ENCODE measurements at regions not wholly inside any gene's neighbourhood (a gene's known extent, or its start where the extent isn't known, plus 50 kb on each side); places are given as distances from the start of the nearest gene placed in this dataset.

GRCh38 chr16:52921104-52921503, 131.6 kb downstream of the CHD9NB start:
- H3K9ac ChIP-seq (ENCODE audit: low read length) = no peak overlapping the region
- no peaks in the 10 kb centered on the region for H3F3A ChIP-seq (ENCODE audit: insufficient read depth, low read length)
- H3K9me3 ChIP-seq (replicated peaks; ENCODE audit: insufficient read depth, low read length) = no peaks in the 10 kb centered on the region
- no peak overlapping the region for H2AFZ ChIP-seq (ENCODE audit: low read length)
- DNase-seq = no peak
- H3K27ac ChIP-seq (ENCODE audit: low read length) = no peak overlapping the region
- no peaks in the 10 kb centered on the region for H3K79me2 ChIP-seq (ENCODE audit: low read length)
- H3K9me2 ChIP-seq (replicated peaks; ENCODE audit: insufficient read depth, low read length) = no peaks in the 10 kb centered on the region
- no peak overlapping the region for H3K4me2 ChIP-seq (ENCODE audit: low read depth, low read length)
- no peak overlapping the region for H3K4me3 ChIP-seq (ENCODE audit: low read length)
- H4K20me1 ChIP-seq (ENCODE audit: insufficient read depth, low read length) = no peaks in the 10 kb centered on the region
- no peak for TF ChIP-seq CTCF (IDR thresholded peaks at IDR 0.05; ENCODE audit: low read length)
- no peak for TF ChIP-seq EZH2 (optimal IDR thresholded peaks at IDR 0.05; ENCODE audit: low read depth, low read length)
- no peak for TF ChIP-seq EZH2phosphoT487 (IDR thresholded peaks at IDR 0.05; ENCODE audit: low read length)
- no peaks in the 10 kb centered on the region for H3K36me3 ChIP-seq (replicated peaks; ENCODE audit: insufficient read depth, low read length)
- no peaks in the 10 kb centered on the region for H3K4me1 ChIP-seq (ENCODE audit: low read length)
- no peaks in the 10 kb centered on the region for H3K27me3 ChIP-seq (replicated peaks; ENCODE audit: insufficient read depth, low read length)

DNA sequence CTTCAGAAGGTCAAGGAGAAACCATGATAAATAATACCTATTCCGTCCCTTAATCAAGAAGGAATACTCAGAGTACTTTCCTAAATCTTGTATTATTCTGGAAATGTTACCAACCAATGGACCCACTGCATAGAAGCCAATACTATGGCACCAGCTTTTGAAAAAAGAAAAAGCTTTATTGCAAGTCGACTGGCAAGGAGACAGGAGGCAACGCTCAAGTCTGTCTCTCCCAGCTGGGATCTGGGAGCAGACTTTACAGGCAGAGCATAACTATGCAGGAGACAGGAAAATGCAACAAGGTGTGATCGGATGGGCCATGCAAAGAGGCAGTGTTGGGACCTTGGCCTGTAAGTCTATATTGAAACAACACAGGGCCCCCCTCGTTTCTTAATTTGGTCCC, 132.4 kb downstream of the CHD9NB start:
- Histone ChIP-seq H3K79me2 (ENCODE audit: low read length) (no peaks in the 10 kb centered on the region), H3K9me2 (replicated peaks; ENCODE audit: insufficient read depth, low read length) (no peaks in the 10 kb centered on the region), H3K9ac (ENCODE audit: low read length) (no peak overlapping the region), H4K20me1 (ENCODE audit: insufficient read depth, low read length) (no peaks in the 10 kb centered on the region), H3K36me3 (replicated peaks; ENCODE audit: insufficient read depth, low read length) (no peaks in the 10 kb centered on the region), H3K9me3 (replicated peaks; ENCODE audit: insufficient read depth, low read length) (no peaks in the 10 kb centered on the region), H3K27me3 (replicated peaks; ENCODE audit: insufficient read depth, low read length) (no peaks in the 10 kb centered on the region), H3K4me1 (ENCODE audit: low read length) (no peaks in the 10 kb centered on the region), H3K4me3 (ENCODE audit: low read length) (no peak overlapping the region), H2AFZ (ENCODE audit: low read length) (no peak overlapping the region), H3K27ac (ENCODE audit: low read length) (no peak overlapping the region), H3K4me2 (ENCODE audit: low read depth, low read length) (no peak overlapping the region), H3F3A (ENCODE audit: insufficient read depth, low read length) (no peaks in the 10 kb centered on the region)
- no peak for TF ChIP-seq EZH2 (optimal IDR thresholded peaks at IDR 0.05; ENCODE audit: low read depth, low read length)
- no peak for TF ChIP-seq EZH2phosphoT487 (IDR thresholded peaks at IDR 0.05; ENCODE audit: low read length)
- TF ChIP-seq CTCF (IDR thresholded peaks at IDR 0.05; ENCODE audit: low read length) = no peak
- DNase-seq = no peak

GRCh38 chr16:52914428-52914827, 138.3 kb downstream of the CHD9NB start:
- H3K4me1 ChIP-seq (ENCODE audit: low read length) = no peaks in the 10 kb centered on the region
- H3K9me2 ChIP-seq (replicated peaks; ENCODE audit: insufficient read depth, low read length) = no peaks in the 10 kb centered on the region
- H3K9me3 ChIP-seq (replicated peaks; ENCODE audit: insufficient read depth, low read length) = no peaks in the 10 kb centered on the region
- no peaks in the 10 kb centered on the region for H3K36me3 ChIP-seq (replicated peaks; ENCODE audit: insufficient read depth, low read length)
- no peak overlapping the region for H3K4me3 ChIP-seq (ENCODE audit: low read length)
- no peak overlapping the region for H2AFZ ChIP-seq (ENCODE audit: low read length)
- H3F3A ChIP-seq (ENCODE audit: insufficient read depth, low read length) = no peaks in the 10 kb centered on the region
- H3K9ac ChIP-seq (ENCODE audit: low read length) = no peak overlapping the region
- no peak overlapping the region for H3K27ac ChIP-seq (ENCODE audit: low read length)
- H4K20me1 ChIP-seq (ENCODE audit: insufficient read depth, low read length) = no peaks in the 10 kb centered on the region
- H3K79me2 ChIP-seq (ENCODE audit: low read length) = no peaks in the 10 kb centered on the region
- DNase-seq = no peak
- TF ChIP-seq EZH2phosphoT487 (IDR thresholded peaks at IDR 0.05; ENCODE audit: low read length) (no peak), CTCF (IDR thresholded peaks at IDR 0.05; ENCODE audit: low read length) (no peak), EZH2 (optimal IDR thresholded peaks at IDR 0.05; ENCODE audit: low read depth, low read length) (no peak)
- no peaks in the 10 kb centered on the region for H3K27me3 ChIP-seq (replicated peaks; ENCODE audit: insufficient read depth, low read length)
- H3K4me2 ChIP-seq (ENCODE audit: low read depth, low read length) = no peak overlapping the region
